SU-DHL-6 (cell line): ENCODE measurements at regions not wholly inside any gene's neighbourhood (a gene's known extent, or its start where the extent isn't known, plus 50 kb on each side); places are given as distances from the start of the nearest gene placed in this dataset.

Experiments used
- EZH2phosphoT487 ChIP-seq: fragments of 200-600 bp; sonication (generic), shearing (Covaris generic); conservative IDR thresholded peaks from 2 replicates; pipeline ENCODE4 v1.6.1; 2018; ENCODE audit warnings: mild to moderate bottlenecking, antibody characterized with exemption, low read length, moderate library complexity, mixed read lengths
- TF ChIP-seq, protein P1 (sequence below): fragments of 200-600 bp; sonication (generic); IDR thresholded peaks from one replicate; pipeline ENCODE4 v1.5.1; 2017; ENCODE audit warnings: antibody characterized with exemption, mild to moderate bottlenecking, low read length, moderate library complexity; ENCODE audit not compliant: insufficient read depth, poor library complexity, severe bottlenecking

- TF ChIP-seq, protein P1, sequence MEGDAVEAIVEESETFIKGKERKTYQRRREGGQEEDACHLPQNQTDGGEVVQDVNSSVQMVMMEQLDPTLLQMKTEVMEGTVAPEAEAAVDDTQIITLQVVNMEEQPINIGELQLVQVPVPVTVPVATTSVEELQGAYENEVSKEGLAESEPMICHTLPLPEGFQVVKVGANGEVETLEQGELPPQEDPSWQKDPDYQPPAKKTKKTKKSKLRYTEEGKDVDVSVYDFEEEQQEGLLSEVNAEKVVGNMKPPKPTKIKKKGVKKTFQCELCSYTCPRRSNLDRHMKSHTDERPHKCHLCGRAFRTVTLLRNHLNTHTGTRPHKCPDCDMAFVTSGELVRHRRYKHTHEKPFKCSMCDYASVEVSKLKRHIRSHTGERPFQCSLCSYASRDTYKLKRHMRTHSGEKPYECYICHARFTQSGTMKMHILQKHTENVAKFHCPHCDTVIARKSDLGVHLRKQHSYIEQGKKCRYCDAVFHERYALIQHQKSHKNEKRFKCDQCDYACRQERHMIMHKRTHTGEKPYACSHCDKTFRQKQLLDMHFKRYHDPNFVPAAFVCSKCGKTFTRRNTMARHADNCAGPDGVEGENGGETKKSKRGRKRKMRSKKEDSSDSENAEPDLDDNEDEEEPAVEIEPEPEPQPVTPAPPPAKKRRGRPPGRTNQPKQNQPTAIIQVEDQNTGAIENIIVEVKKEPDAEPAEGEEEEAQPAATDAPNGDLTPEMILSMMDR = no peak
- no peak for TF ChIP-seq EZH2phosphoT487
Measured at GRCh38 chr15:62656071-62656470, 386.5 kb upstream of the TPM1 start.
